Mesenchymal stem cell (in vitro differentiated cells and primary cell): ENCODE measurements at regions not wholly inside any gene's neighbourhood (a gene's known extent, or its start where the extent isn't known, plus 50 kb on each side); places are given as distances from the start of the nearest gene placed in this dataset.

Experiments
- DNase-seq: peaks from one replicate; pipeline ENCODE4 v3.0.0-alpha.2; 2013
- H2AFZ ChIP-seq: one replicate; pipeline ENCODE4 v1.6.1; 2013; ENCODE audit warnings: low read depth, mild to moderate bottlenecking, control low read depth, inconsistent platforms, low read length, moderate library complexity
- H2AK5ac ChIP-seq: 2 replicates; pipeline ENCODE4 v1.6.1; 2013; ENCODE audit warnings: low read length, moderate library complexity, mild to moderate bottlenecking, inconsistent platforms; ENCODE audit not compliant: severe bottlenecking
- H2BK120ac ChIP-seq: one replicate; pipeline ENCODE4 v1.6.1; 2013; ENCODE audit warnings: low read depth, mild to moderate bottlenecking, inconsistent platforms, low read length, moderate library complexity
- H2BK12ac ChIP-seq, 2 experiments: one replicate each; pipeline ENCODE4 v1.6.1; 2013; ENCODE audit warnings: inconsistent platforms in 2 of 2, low read length in 2 of 2, mild to moderate bottlenecking in 2 of 2, moderate library complexity in 2 of 2, control low read depth in 1 of 2
- H2BK15ac ChIP-seq: one replicate; pipeline ENCODE4 v1.6.1; 2013; ENCODE audit warnings: mild to moderate bottlenecking, low read depth, inconsistent platforms; ENCODE audit not compliant: poor library complexity, severe bottlenecking
- H2BK5ac ChIP-seq: 2 replicates; pipeline ENCODE4 v1.6.1; 2013; ENCODE audit warnings: low read depth, mild to moderate bottlenecking, low read length, control low read depth, inconsistent platforms; ENCODE audit not compliant: poor library complexity, severe bottlenecking
- H3K14ac ChIP-seq, 2 experiments: one replicate each; pipeline ENCODE4 v1.6.1; 2013; ENCODE audit warnings: inconsistent platforms in 2 of 2, low read length in 2 of 2, control low read depth in 1 of 2, mild to moderate bottlenecking in 1 of 2, moderate library complexity in 1 of 2
- H3K18ac ChIP-seq, 2 experiments: one replicate each; pipeline ENCODE4 v1.6.1; 2013; ENCODE audit warnings: inconsistent platforms in 2 of 2, low read length in 2 of 2, control low read depth in 1 of 2, low read depth in 1 of 2, mild to moderate bottlenecking in 1 of 2
- H3K23ac ChIP-seq, 2 experiments: one replicate each; pipeline ENCODE4 v1.6.1; 2013; ENCODE audit warnings: inconsistent platforms in 2 of 2, low read length in 2 of 2, mild to moderate bottlenecking in 2 of 2, moderate library complexity in 2 of 2, control low read depth in 1 of 2
- H3K27ac ChIP-seq: 2 replicates; pipeline ENCODE4 v1.5.1; 2013; ENCODE audit warnings: mild to moderate bottlenecking, moderate library complexity, low read length, control low read depth, inconsistent platforms; ENCODE audit not compliant: poor library complexity, severe bottlenecking
- H3K27me3 ChIP-seq, 2 experiments: 2 replicates each; pipeline versions ENCODE4 v1.6.1 to v1.7.0; 2013; ENCODE audit warnings: low read length in 2 of 2, mild to moderate bottlenecking in 2 of 2, moderate library complexity in 2 of 2, control low read depth in 1 of 2, inconsistent platforms in 1 of 2; ENCODE audit not compliant: control insufficient read depth in 1 of 2, insufficient read depth in 1 of 2
- H3K36me3 ChIP-seq, 2 experiments: 2 replicates each; pipeline versions ENCODE4 v1.6.1 to v1.7.0; 2013; ENCODE audit warnings: low read length in 2 of 2, control low read depth in 1 of 2, inconsistent platforms in 1 of 2, low read depth in 1 of 2, mild to moderate bottlenecking in 1 of 2; ENCODE audit not compliant: insufficient read depth in 2 of 2, control insufficient read depth in 1 of 2
- H3K4ac ChIP-seq, 2 experiments: one replicate each; pipeline ENCODE4 v1.6.1; 2013; ENCODE audit warnings: inconsistent platforms in 2 of 2, low read length in 2 of 2, mild to moderate bottlenecking in 2 of 2, moderate library complexity in 2 of 2, control low read depth in 1 of 2, low read depth in 1 of 2
- H3K4me1 ChIP-seq: 2 replicates; pipeline ENCODE4 v1.6.1; 2013; ENCODE audit warnings: low read depth, low read length, control low read depth; ENCODE audit not compliant: control insufficient read depth, insufficient read depth
- H3K4me2 ChIP-seq: 2 replicates; pipeline ENCODE4 v1.6.1; 2013; ENCODE audit warnings: low read length, mild to moderate bottlenecking, inconsistent platforms; ENCODE audit not compliant: poor library complexity, severe bottlenecking
- H3K4me3 ChIP-seq, 2 experiments: 2 replicates each; pipeline versions ENCODE4 v1.5.1 to v1.7.0; 2013; ENCODE audit warnings: low read length in 2 of 2, mild to moderate bottlenecking in 2 of 2, control low read depth in 1 of 2, low read depth in 1 of 2; ENCODE audit not compliant: insufficient read depth in 1 of 2
- H3K79me1 ChIP-seq: replicated peaks from 2 replicates; pipeline ENCODE4 v1.6.1; 2013; ENCODE audit warnings: mild to moderate bottlenecking, control low read depth, low read length, inconsistent platforms; ENCODE audit not compliant: poor library complexity, severe bottlenecking
- H3K9ac ChIP-seq: 2 replicates; pipeline ENCODE4 v1.7.0; 2013; ENCODE audit warnings: mild to moderate bottlenecking, low read length, moderate library complexity
- H3K9me3 ChIP-seq: 2 replicates; pipeline ENCODE4 v1.7.0; 2013; ENCODE audit warnings: mild to moderate bottlenecking, low read length; ENCODE audit not compliant: control insufficient read depth
- H4K8ac ChIP-seq: one replicate; pipeline ENCODE4 v1.6.1; 2013; ENCODE audit warnings: inconsistent platforms, mild to moderate bottlenecking, low read length, moderate library complexity
- H4K91ac ChIP-seq: one replicate; pipeline ENCODE4 v1.6.1; 2013; ENCODE audit warnings: mild to moderate bottlenecking, low read length, inconsistent platforms
- WGBS: methylation state at CpG from one replicate; pipeline ENCODE4 v1.1.7; 2013; ENCODE audit warnings: mixed read lengths; 5-methylcytosine and 5-hydroxymethylcytosine counted together

DNA sequence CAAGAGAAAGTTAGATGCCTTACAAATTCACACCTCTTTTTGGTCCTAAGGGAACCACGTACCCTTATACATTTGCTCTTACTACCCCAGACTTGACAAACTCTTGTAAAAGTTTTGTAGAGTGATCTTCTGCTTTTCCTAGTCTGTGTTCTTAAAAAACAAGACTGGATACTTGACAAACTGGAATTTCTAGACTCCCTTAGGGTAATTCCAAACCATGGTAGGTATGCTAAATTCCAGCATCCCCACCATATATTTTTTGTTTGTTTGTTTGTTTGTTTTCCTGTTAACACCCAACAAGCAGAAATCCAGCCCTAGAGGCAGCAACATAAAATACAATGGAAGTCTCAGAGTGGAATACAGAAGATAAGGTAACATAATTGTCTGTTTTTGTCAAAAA is 280.7 kb upstream of the NR2F2 start:
- no peak for DNase-seq
- Histone ChIP-seq H3K4me1 (peaks cover 15% of the 10 kb centered on the region), H2BK15ac (no peak overlapping the region), H4K91ac (no peak overlapping the region), H2AFZ (no peak overlapping the region), H3K9me3 (peaks cover 4% of the 10 kb centered on the region), H3K36me3 (no peaks in the 10 kb centered on the region), H2BK12ac (no peak overlapping the region), H3K23ac (no peak overlapping the region), H3K27ac (no peak overlapping the region), H3K4me2 (no peak overlapping the region), H2BK120ac (no peak overlapping the region), H3K4ac (no peak overlapping the region), H3K4me3 (no peak overlapping the region), H3K14ac (no peak overlapping the region), H3K79me1 (peaks cover 1% of the 10 kb centered on the region), H3K9ac (no peak overlapping the region), H2AK5ac (no peak overlapping the region), H3K27me3 (peaks cover 0 to 6% of the 10 kb centered on the region in 2 experiments), H2BK5ac (no peak overlapping the region), H3K18ac (no peak overlapping the region), H4K8ac (no peak overlapping the region)
- no CpG with 5 or more reads among the region's 1 CpG for WGBS

GRCh38 chr15:96051598-96051997 is 278.9 kb upstream of the NR2F2 start:
- H3K79me1 ChIP-seq = peaks cover 1% of the 10 kb centered on the region
- no peak overlapping the region for H3K18ac ChIP-seq
- peaks cover 4% of the 10 kb centered on the region for H3K9me3 ChIP-seq
- H3K4ac ChIP-seq = no peak overlapping the region
- H3K27ac ChIP-seq = no peak overlapping the region
- H2AK5ac ChIP-seq = no peak overlapping the region
- no peak overlapping the region for H2AFZ ChIP-seq
- no peaks in the 10 kb centered on the region for H3K36me3 ChIP-seq
- H3K4me3 ChIP-seq = no peak overlapping the region
- H3K4me1 ChIP-seq = peaks cover 13% of the 10 kb centered on the region
- 100% methylated on average over 2 of the region's 2 CpGs for WGBS
- DNase-seq = no peak
- H4K91ac ChIP-seq = no peak overlapping the region
- H2BK120ac ChIP-seq = no peak overlapping the region
- no peak overlapping the region for H3K4me2 ChIP-seq
- no peak overlapping the region for H3K14ac ChIP-seq
- H2BK15ac ChIP-seq = no peak overlapping the region
- no peak overlapping the region for H3K23ac ChIP-seq
- no peak overlapping the region for H2BK12ac ChIP-seq
- H3K27me3 ChIP-seq = peaks cover 0 to 6% of the 10 kb centered on the region in 2 experiments
- no peak overlapping the region for H3K9ac ChIP-seq
- H2BK5ac ChIP-seq = no peak overlapping the region
- H4K8ac ChIP-seq = no peak overlapping the region

GRCh38 chr15:96052154-96052553 is 278.3 kb upstream of the NR2F2 start:
- H3K36me3 ChIP-seq = no peaks in the 10 kb centered on the region
- H3K9ac ChIP-seq = no peak overlapping the region
- H3K18ac ChIP-seq = no peak overlapping the region
- H3K4me2 ChIP-seq = no peak overlapping the region
- no peak overlapping the region for H2BK5ac ChIP-seq
- no peak overlapping the region for H2AFZ ChIP-seq
- peaks cover 11% of the 10 kb centered on the region for H3K4me1 ChIP-seq
- H3K4ac ChIP-seq = no peak overlapping the region
- H2BK12ac ChIP-seq = no peak overlapping the region
- H3K4me3 ChIP-seq = no peak overlapping the region
- H3K27ac ChIP-seq = no peak overlapping the region
- H2AK5ac ChIP-seq = no peak overlapping the region
- no peak overlapping the region for H4K8ac ChIP-seq
- WGBS = 84% methylated on average over 4 of the region's 4 CpGs
- peaks cover 0 to 6% of the 10 kb centered on the region in 2 experiments for H3K27me3 ChIP-seq
- no peak overlapping the region for H2BK15ac ChIP-seq
- H3K79me1 ChIP-seq = peaks cover 1% of the 10 kb centered on the region
- no peak overlapping the region for H4K91ac ChIP-seq
- peaks cover 4% of the 10 kb centered on the region for H3K9me3 ChIP-seq
- no peak overlapping the region for H3K14ac ChIP-seq
- no peak for DNase-seq
- H3K23ac ChIP-seq = no peak overlapping the region
- no peak overlapping the region for H2BK120ac ChIP-seq

DNA sequence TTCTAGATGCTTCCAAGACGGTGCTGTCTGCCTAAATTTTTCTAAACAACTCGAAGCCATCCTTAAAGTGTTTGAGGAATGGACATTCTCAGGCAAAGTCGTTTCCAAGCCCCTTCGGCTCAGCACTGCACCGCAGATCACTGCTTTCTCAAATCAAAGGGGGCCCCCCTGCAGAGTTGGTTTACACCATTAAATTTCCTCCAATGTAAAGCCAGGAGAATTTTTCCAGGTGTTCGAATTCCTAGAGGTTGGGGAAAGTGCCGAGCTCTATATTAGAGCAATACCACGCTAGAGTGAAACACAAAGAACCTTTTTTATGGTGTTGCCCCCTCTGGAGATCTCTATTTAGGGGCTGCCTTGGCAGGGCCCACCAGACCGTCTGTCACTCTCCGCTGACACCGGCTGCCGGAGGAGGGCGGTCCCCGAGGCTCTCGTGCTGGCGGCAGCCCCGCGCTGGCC is 277.9 kb upstream of the NR2F2 start:
- H2BK15ac ChIP-seq = peak overlapping the region; percentile 29
- peaks cover 4% of the 10 kb centered on the region for H3K9me3 ChIP-seq
- H4K91ac ChIP-seq = no peak overlapping the region
- H2BK5ac ChIP-seq = no peak overlapping the region
- H3K4me1 ChIP-seq = peaks cover 11% of the 10 kb centered on the region
- H2AFZ ChIP-seq = peak overlapping the region; percentile 1
- H3K36me3 ChIP-seq = no peaks in the 10 kb centered on the region
- peak overlapping the region in 1 of 2 experiments; percentile 40 for H2BK12ac ChIP-seq
- H3K27me3 ChIP-seq = peaks cover 0 to 6% of the 10 kb centered on the region in 2 experiments
- no peak for DNase-seq
- H3K79me1 ChIP-seq = peaks cover 1% of the 10 kb centered on the region
- H3K23ac ChIP-seq = no peak overlapping the region
- 26% methylated on average over 18 of the region's 18 CpGs for WGBS
- H3K9ac ChIP-seq = no peak overlapping the region
- H4K8ac ChIP-seq = peak overlapping the region; percentile 4
- H3K27ac ChIP-seq = no peak overlapping the region
- peak overlapping the region; percentile 21 for H2BK120ac ChIP-seq
- H3K14ac ChIP-seq = no peak overlapping the region
- H3K18ac ChIP-seq = peak overlapping the region in 1 of 2 experiments; percentile 4
- peak overlapping the region in 1 of 2 experiments; percentile 39 for H3K4ac ChIP-seq
- H3K4me3 ChIP-seq = peak overlapping the region in 1 of 2 experiments; percentile 35
- peak overlapping the region; percentile 72 for H3K4me2 ChIP-seq
- no peak overlapping the region for H2AK5ac ChIP-seq
